Upper lobe of left lung (tissue), 6 donors: ENCODE measurements at regions not wholly inside any gene's neighbourhood (a gene's known extent, or its start where the extent isn't known, plus 50 kb on each side); places are given as distances from the start of the nearest gene placed in this dataset.
A peak's percentile ranks its signal among the peaks of the same experiment; 100 is the strongest.

Experiments
- ATAC-seq, 2 donors: fragments of 200-7000 bp; cut with Tn5 transposase; one replicate each; pipeline ENCODE4 v1.9.1; 2022; ENCODE audit warnings: mild to moderate bottlenecking in 2 of 2, moderate library complexity in 2 of 2; ENCODE audit not compliant: low FRiP score in 2 of 2
- DNase-seq, 2 donors: peaks; one replicate each; pipeline ENCODE4 v3.0.0-alpha.2; 2019 to 2020
- H3K27ac ChIP-seq, 4 donors: fragments of 200-600 bp; sonication (generic); one replicate each; pipeline ENCODE4 v1.5.1; 2016 to 2019
- H3K27me3 ChIP-seq, 4 donors: fragments of 200-600 bp; sonication (generic); one replicate each; pipeline ENCODE4 v1.5.1; 2017 to 2019
- H3K36me3 ChIP-seq, 4 donors: fragments of 200-600 bp; sonication (generic); one replicate each; pipeline ENCODE4 v1.5.1; 2016 to 2019
- H3K4me1 ChIP-seq, 4 donors: fragments of 200-600 bp; sonication (generic); one replicate each; pipeline ENCODE4 v1.5.1; 2018 to 2019
- H3K4me3 ChIP-seq, 4 donors: fragments of 200-600 bp; sonication (generic); one replicate each; pipeline ENCODE4 v1.5.1; 2017 to 2019; ENCODE audit warnings: mild to moderate bottlenecking in 2 of 4, moderate library complexity in 1 of 4
- H3K9me3 ChIP-seq, 4 donors: fragments of 200-600 bp; sonication (generic); one replicate each; pipeline ENCODE4 v1.5.1; 2018 to 2019
- CTCF ChIP-seq, 6 experiments: fragments of 450-650 bp in 4 of 6; fragments of 200-600 bp in 2 of 6; sonication (generic) in 2 of 6; IDR thresholded peaks; one replicate each; pipeline ENCODE4 v1.5.1; 2016 to 2019; ENCODE audit warnings: antibody characterized with exemption in 6 of 6
- EP300 ChIP-seq, 4 donors: sonication (generic); formaldehyde crosslinking; IDR thresholded peaks; one replicate each; pipeline ENCODE4 v1.5.1; 2017; ENCODE audit warnings: antibody characterized with exemption in 4 of 4, control low read depth in 2 of 4
- POLR2A ChIP-seq, 4 donors: fragments of 450-650 bp; IDR thresholded peaks; one replicate each; pipeline ENCODE4 v1.5.1; 2016 to 2017; ENCODE audit warnings: antibody characterized with exemption in 4 of 4, mild to moderate bottlenecking in 2 of 4
- POLR2AphosphoS5 ChIP-seq, 2 donors: sonication (generic); formaldehyde crosslinking; IDR thresholded peaks; one replicate each; pipeline ENCODE4 v1.5.1; 2017; ENCODE audit warnings: antibody characterized with exemption in 2 of 2
- WGBS, 2 donors: methylation state at CpG; one replicate each; pipeline ENCODE4 v1.1.5; 2017 to 2018; 5-methylcytosine and 5-hydroxymethylcytosine counted together
- donor health status: DM: no; HTN: no; CAD: no; lungs with moderate emphysema.
- donor health status: DM: no; HTN: yes; CAD: no; lungs with severe emphysema.

- H3K9me3 ChIP-seq, result no peaks in the 10 kb centered on the region
- no peaks in the 10 kb centered on the region for H3K36me3 ChIP-seq
- DNase-seq (no peak), ATAC-seq (no peak)
- no peak overlapping the region for H3K4me3 ChIP-seq
- no peaks in the 10 kb centered on the region for H3K27me3 ChIP-seq
- no peak for TF ChIP-seq EP300 (IDR thresholded peaks at IDR 0.05)
- TF ChIP-seq CTCF (IDR thresholded peaks at IDR 0.05), result no peak
- TF ChIP-seq POLR2A (IDR thresholded peaks at IDR 0.05), result no peak
- TF ChIP-seq POLR2AphosphoS5 (IDR thresholded peaks at IDR 0.05), result no peak
- no peak overlapping the region for H3K27ac ChIP-seq
- no peaks in the 10 kb centered on the region for H3K4me1 ChIP-seq
- 83 to 85% methylated on average over 6 of the region's 6 CpGs for WGBS, 2 donors
These were observed 415.5 kb downstream of the LRATD1 start for GRCh38 chr2:15048000-15048399.

DNA sequence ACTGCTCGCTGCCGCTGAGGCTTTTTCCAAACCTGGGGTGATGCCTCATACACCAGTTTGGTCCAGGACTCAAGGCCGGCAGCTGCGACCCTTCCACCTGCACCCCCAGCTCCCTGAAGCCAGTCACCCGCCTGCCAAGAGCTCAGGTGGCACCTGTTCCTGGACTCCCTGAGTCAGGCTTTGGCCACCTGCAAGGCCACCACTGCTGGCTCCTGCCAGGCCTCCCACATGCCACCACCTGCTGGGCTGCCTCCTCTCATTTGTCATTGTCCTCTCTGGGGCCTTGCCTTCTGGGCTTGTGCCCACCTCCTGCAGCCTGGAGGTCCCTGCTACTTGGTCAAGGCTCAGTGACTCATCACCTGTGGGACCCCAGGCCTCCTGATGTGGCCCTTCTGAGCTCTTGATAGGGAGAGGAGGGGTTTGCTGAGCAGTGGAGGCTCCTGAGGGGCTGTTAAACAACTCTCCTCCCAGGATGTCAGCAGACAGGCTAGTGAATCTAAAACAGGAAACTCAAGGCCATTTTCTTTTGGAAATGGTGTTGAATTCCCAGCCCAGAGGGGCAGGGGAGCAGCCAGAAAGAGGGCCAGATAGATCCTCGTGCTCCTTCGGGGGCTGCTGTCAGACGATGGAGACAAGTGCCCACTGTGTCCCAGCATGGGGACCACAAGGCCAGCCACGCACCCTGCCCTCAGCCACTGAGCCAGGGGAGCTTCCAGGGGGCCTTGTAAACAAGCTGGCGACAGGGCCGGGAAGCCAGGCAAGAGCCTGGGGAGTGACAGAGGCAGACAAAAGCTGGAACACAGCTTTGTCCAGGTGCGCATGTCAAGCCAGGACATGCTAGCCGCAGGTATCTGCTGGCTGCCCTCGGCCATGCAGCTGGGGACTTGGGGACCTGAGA lies 416.8 kb downstream of the LRATD1 start:
- no peaks in the 10 kb centered on the region for H3K9me3 ChIP-seq
- H3K4me1 ChIP-seq, result no peaks in the 10 kb centered on the region
- H3K4me3 ChIP-seq, result no peak overlapping the region
- peak in 1 of 2 donors; percentile 54 for DNase-seq
- H3K27ac ChIP-seq, result no peak overlapping the region
- no peak for TF ChIP-seq EP300 (IDR thresholded peaks at IDR 0.05)
- no peak for TF ChIP-seq POLR2A (IDR thresholded peaks at IDR 0.05)
- no peak for TF ChIP-seq CTCF (IDR thresholded peaks at IDR 0.05)
- TF ChIP-seq POLR2AphosphoS5 (IDR thresholded peaks at IDR 0.05), result no peak
- H3K36me3 ChIP-seq, result no peaks in the 10 kb centered on the region
- 84 to 86% methylated on average over 12 to 14 of the region's 14 CpGs for WGBS, 2 donors
- no peak for ATAC-seq
- no peaks in the 10 kb centered on the region for H3K27me3 ChIP-seq

- 59 to 73% methylated on average over 4 of the region's 4 CpGs for whole genome bisulfite sequencing, 2 donors
- Histone ChIP-seq H3K4me3 (no peak overlapping the region), H3K27me3 (no peaks in the 10 kb centered on the region), H3K27ac (no peak overlapping the region), H3K4me1 (no peaks in the 10 kb centered on the region), H3K36me3 (no peaks in the 10 kb centered on the region), H3K9me3 (no peaks in the 10 kb centered on the region)
- TF ChIP-seq EP300 (IDR thresholded peaks at IDR 0.05) (no peak), POLR2A (IDR thresholded peaks at IDR 0.05) (no peak), POLR2AphosphoS5 (IDR thresholded peaks at IDR 0.05) (no peak)
- DNase-seq (no peak), ATAC-seq (no peak)
These were observed 418.0 kb downstream of the LRATD1 start for GRCh38 chr2:15050483-15050882.

GRCh38 chr2:15053542-15053941 lies 421.0 kb downstream of the LRATD1 start:
- ATAC-seq (no peak), DNase-seq (no peak)
- H3K4me3 ChIP-seq, result no peak overlapping the region
- no peak for TF ChIP-seq CTCF (IDR thresholded peaks at IDR 0.05)
- no peak for TF ChIP-seq EP300 (IDR thresholded peaks at IDR 0.05)
- no peak for TF ChIP-seq POLR2AphosphoS5 (IDR thresholded peaks at IDR 0.05)
- TF ChIP-seq POLR2A (IDR thresholded peaks at IDR 0.05), result no peak
- 70 to 77% methylated on average over 5 of the region's 5 CpGs for WGBS, 2 donors
- H3K4me1 ChIP-seq, result no peaks in the 10 kb centered on the region
- H3K9me3 ChIP-seq, result no peaks in the 10 kb centered on the region
- H3K36me3 ChIP-seq, result no peaks in the 10 kb centered on the region
- H3K27ac ChIP-seq, result no peak overlapping the region
- no peaks in the 10 kb centered on the region for H3K27me3 ChIP-seq

GRCh38 chr2:15058015-15058720 lies 425.7 kb downstream of the LRATD1 start:
- ATAC-seq (no peak), DNase-seq (no peak)
- 75 to 77% methylated on average over 6 of the region's 6 CpGs for WGBS, 2 donors
- no peak overlapping the region for H3K4me3 ChIP-seq
- TF ChIP-seq CTCF (IDR thresholded peaks at IDR 0.05), result no peak
- no peaks in the 10 kb centered on the region for H3K4me1 ChIP-seq
- no peak overlapping the region for H3K27ac ChIP-seq
- no peaks in the 10 kb centered on the region for H3K27me3 ChIP-seq
- H3K9me3 ChIP-seq, result no peaks in the 10 kb centered on the region
- no peaks in the 10 kb centered on the region for H3K36me3 ChIP-seq
